GM19438 (cell line): ENCODE measurements at regions not wholly inside any gene's neighbourhood (a gene's known extent, or its start where the extent isn't known, plus 50 kb on each side); places are given as distances from the start of the nearest gene placed in this dataset.
"Not testable (repeated sequence)": the region's sequence is repeated elsewhere in the genome, so short reads cannot be mapped to it uniquely, and the experiment has no call there.

Experiments used
- ATAC-seq: cut with Tn5 transposase; IDR thresholded peaks from one replicate; pipeline ENCODE4 v1.9.1; 2021; ENCODE audit warnings: low read depth; ENCODE audit not compliant: unreplicated experiment

DNA sequence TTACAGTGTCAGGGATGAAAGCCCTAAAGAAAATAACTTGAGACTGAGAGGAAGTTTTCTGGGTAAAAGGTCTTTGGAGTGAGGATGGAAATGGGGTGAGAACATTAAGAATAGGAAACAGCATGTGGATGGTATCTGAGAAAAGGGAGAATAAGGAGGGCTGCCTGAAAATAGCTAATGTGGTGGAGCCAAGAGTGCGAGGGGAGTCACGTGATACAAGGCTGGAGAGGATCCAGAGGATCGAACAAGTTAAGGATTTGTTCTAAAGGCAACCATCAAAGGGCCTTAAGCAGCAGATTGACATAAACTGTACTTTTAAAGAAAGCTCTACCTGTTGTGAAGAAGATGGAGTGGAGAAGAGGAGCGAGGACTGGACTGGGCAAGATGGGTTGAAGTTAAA is 347.4 kb upstream of the AGA start:
- ATAC-seq = no peak

- no peak for ATAC-seq
Observed at GRCh38 chr4:177791188-177791587, 349.0 kb upstream of the AGA start.

GRCh38 chr4:177796841-177797240 is 354.6 kb upstream of the AGA start:
- no peak for ATAC-seq

DNA sequence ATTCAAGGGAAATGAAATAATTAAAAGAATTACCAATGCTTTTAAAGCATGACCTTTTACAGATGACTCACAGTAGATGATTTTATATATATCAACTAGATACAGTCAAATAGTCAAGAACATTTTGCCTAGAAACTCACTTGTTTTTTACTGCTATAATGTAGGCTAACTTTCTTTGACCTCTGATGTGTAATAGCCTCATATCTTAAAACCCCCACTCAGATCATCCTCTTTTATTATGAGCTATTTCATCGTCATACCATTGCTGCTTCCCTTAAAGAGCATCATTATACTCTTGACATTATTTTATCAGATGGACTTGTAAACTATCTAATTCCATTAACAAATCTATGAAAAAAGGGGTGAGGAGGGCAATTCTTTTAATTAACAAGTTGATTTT is 355.9 kb upstream of the AGA start:
- ATAC-seq = no peak

GRCh38 chr4:177802162-177802561 is 359.9 kb upstream of the AGA start:
- ATAC-seq = no peak

- ATAC-seq = no peak
Observed at GRCh38 chr4:177802661-177803060, 360.4 kb upstream of the AGA start.

DNA sequence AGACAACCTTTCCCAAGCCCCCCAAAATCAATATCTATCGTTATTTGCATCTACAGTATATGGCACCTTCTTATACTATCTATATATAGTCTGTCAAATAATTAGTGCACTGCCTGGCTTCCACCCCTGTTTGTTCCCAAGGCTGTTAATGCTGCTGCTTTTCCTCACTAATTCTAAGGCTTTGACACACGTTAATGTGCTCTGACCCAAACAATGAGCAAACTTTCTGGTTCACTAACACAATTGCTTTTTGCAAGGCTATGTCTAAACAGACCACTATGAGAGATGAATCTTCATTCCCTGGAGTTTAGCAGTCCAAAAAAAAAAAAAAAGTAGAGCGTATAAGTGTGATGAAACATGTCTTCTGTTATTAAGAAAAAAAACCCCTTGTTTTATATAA is 360.9 kb upstream of the AGA start:
- no peak for ATAC-seq

GRCh38 chr4:177809791-177810190 is 367.6 kb upstream of the AGA start:
- no peak for ATAC-seq

DNA sequence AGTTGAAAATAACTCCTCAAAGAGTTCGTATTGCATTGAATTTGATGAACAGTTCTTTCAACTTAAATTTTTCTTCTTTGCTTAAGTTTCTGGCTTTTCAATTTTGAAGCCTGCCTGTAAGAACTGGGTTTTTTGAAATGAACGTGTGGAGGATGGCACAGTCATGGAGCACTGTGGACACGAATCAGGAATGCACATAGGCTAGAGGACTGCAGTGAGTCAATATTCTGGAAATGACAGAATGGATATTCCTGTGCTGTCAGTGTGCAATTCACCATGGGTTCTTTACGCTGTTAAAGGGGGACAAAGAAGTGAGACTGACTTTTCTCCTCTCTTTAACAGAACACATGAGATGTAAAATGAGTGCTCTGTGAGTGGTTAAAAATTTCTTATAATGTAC is 368.0 kb upstream of the AGA start:
- ATAC-seq = no peak

DNA sequence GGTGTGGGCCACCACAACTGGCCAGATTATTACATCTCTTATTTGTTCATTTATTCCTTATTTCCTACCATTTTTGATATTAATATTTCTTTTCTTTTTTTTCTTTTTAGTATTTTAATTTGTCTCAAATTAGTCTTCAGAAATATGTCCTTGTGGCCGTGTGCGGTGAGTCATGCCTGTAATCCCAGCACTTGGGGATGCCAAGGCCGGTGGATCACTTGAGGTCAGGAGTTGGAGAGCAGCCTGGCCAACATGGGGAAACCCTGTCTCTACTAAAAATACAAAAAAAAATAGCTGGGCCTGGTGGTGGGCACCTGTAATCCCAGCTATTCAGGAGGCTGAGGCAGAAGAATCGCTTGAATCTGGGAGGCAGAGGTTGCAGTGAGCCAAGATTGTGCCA is 376.2 kb upstream of the AGA start:
- ATAC-seq = not testable (repeated sequence)

DNA sequence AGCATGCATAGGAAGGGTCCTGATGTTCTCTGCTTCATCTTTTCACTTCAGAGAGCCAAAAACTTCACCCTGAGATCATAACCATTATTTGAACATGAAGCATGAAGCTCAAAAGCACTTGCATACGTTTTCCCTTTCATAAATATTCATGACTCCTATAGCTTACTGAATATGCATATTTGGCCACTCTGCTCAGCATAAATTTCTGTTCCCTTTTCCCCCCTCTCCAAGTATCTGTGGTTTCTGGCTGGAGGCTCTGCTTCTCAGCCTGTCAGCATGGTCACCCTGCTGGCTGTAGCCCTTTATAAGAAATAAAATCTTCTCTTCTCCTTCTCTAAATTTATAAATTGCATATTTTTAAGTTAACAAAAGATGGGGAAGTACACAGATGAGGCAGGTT is 384.7 kb upstream of the AGA start:
- no peak for ATAC-seq

GRCh38 chr4:177841258-177841657 is 399.0 kb upstream of the AGA start:
- ATAC-seq = no peak

DNA sequence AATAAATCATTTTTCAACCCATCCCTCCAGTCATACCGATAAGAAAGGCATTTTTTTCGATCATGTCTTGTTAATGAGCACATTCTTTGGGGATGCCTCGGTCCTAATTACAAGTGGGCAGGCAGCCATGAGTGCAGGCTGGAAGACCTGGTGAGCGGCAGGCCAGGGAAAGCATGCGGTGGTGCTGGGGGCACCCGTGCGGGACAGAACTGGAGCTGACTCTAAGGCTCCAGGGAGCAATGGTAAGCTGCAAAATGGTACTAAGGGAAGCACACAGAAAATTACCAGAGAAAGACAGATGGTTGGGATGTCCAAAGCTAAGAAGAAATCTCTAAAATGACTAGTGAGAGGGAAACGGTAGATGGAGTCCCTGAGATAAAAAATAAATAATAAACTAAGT is 411.0 kb upstream of the AGA start:
- no peak for ATAC-seq

GRCh38 chr4:177855507-177856197 is 413.4 kb upstream of the AGA start:
- no peak for ATAC-seq

DNA sequence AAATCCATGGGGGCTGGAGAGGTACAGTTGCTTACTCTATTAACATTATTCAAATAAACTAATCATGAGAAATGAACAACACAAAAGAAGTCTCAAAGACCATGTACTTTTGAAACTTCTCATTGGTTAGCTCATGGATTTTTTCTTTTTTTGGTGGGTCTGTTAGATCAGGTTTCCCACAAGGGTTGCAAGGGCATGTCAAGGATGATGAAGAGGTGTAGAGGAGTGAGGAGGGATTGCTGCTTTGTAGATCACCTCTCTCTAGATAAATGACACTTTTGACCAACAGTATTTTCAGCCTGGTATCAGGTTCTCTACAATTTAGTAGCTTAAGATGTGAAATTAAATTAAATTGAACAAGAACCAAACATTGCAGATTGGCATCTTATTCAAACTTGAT is 417.9 kb upstream of the AGA start:
- ATAC-seq = no peak

GRCh38 chr4:177861551-177862094 is 419.4 kb upstream of the AGA start:
- ATAC-seq = no peak

DNA sequence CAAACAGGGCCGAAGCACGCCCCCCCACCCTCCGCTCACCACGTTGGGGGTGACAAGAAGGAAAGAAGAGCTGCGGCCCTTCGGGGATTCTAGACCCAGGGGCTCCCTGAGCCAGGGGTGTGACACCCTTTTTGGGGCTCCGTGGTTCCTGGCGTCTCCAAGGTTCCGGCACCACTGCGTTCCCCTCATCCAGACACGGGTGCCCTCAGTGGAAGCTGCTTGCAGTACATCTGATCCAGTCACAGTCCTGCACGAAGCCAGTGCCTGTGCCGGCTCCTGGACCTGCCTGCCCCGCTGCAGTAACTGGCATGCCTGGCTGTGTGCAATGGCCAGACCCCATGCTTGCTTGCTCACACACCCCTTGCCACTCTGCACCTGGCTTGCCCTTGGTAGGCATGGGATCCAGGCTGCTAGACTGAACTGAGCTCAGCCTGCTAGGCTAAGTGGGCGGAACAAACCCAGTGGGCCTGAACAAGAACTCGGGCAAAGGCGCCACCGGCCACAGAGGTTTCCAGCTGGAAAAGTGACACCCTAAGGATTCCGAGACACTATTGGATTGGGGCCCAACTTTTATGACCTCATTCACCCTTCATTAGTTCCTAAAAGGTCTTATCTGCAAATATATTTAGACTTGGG is 420.4 kb upstream of the AGA start:
- no peak for ATAC-seq

DNA sequence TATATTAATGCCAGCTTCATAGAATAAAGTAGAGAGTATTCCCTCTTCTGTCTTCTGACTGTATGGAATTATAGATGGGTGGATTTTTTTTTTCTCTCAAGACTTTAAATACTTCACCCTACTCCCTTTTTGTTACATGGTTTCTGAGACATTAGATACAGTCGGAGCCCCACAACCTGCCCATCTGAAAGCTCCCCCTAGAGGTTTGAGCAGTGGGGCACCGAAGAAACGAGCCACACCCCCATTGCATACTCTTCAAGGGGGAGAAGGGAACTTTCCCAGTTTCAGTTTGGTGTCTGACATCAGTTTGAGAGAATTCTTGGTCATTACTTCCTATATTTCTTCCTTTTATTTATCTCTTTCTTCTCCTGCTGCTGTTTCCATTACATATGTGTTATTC is 437.6 kb upstream of the AGA start:
- ATAC-seq = no peak

DNA sequence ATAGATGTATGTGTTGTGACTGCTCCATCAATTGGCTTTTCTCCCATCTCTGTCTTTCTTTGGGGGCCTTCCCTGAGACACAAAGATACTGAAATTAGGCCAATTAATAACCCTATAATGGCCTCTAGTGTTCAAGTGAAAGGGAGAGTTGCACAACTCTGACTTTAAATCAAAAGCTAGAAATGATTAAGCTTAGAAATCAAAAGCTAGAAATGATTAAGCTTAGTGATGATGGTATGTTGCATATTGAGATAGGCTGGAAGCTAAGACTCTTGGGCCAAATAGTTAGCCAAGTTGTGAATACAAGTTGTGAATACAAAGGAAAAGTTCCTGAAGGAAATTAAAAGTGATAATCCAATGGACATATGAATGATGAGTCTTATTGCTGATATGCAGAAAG is 452.9 kb upstream of the AGA start:
- no peak for ATAC-seq

DNA sequence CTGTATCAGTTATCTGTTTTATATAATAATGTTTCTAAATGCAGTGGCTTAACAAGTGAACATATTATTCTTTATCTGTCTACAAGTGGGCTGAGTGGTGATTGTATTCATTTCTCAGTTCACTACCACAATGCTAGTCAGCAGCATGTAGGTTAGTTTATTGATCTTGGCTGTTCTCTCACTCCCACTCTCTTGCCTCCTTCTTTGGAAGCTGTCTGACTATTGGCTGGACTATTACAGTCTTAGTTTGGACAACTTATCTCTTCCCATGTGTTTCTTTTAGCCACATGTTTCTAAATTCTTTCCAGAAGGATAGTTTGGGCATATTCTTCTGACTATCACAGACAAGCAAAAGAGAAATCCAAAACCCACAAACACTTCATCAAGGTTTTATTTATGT is 459.5 kb upstream of the AGA start:
- no peak for ATAC-seq

DNA sequence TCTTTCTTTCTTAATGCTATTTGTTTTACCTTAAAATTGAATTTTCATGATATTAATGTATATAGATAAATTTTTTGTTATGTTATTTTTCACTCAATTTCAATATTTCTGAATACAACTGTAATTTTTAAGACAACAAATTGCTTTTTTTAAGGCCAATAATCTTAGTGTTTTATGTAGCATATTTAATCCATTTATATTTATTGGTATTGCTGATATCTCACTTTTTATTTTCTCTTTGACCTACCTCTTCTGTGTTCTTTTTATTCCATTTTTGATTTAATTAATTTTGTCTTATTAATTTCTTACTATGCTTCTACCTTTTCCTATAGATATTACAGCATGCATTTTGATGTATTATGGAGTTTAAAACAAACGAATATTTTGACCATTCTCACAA is 460.1 kb upstream of the AGA start:
- ATAC-seq = no peak

DNA sequence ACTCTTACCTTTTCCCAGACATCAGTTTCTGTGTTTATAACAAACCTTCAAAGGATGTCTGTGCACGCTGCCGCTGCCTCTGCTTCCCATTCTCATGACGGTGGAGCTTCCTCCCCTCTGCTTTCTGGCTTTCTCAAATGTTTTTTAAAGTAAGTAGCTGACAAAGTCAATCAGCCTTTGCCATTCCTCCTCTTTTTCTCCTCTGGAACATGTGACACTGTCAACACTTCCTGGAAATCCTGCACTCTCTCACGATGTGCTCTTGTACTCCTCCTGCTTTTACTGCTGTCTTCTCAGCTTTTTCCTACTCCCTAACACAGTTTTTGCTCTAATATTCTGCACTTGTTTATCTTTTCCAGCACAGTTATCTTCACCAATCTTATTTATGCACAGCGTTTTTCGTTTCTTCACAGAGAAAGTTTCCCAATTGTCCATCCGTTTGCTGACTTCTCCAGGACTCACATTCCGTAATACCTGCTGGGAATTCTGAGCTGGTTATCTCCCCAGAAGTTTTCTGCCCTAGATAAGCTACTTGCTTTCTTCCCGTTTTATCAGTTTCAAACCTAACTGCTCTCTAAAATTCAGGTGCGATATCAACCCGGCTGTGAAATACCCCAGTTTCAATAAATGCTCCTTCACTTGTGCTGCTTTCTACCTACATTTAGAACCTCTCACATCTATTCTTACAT is 465.6 kb upstream of the AGA start:
- ATAC-seq = no peak
